ENCODE measurements at regions not wholly inside any gene's neighbourhood (a gene's known extent, or its start where the extent isn't known, plus 50 kb on each side); places are given as distances from the start of the nearest gene placed in this dataset.

GRCh38 chr11:69918938-69919650 is 99.9 kb upstream of the FGF3 start:
- peak; percentile 72 for DNase-seq

- DNase-seq, result no peak
These were observed 100.6 kb upstream of the FGF3 start for GRCh38 chr11:69919659-69920344.

- no peak for DNase-seq
These were observed 101.3 kb upstream of the FGF3 start for GRCh38 chr11:69920345-69921127.

- DNase-seq, result no peak
These were observed 102.2 kb upstream of the FGF3 start for GRCh38 chr11:69921128-69922014.

GRCh38 chr11:69922015-69922595 is 102.9 kb upstream of the FGF3 start:
- no peak for DNase-seq

GRCh38 chr11:69922596-69923111 is 103.4 kb upstream of the FGF3 start:
- DNase-seq, result no peak

- DNase-seq, result no peak
These were observed 104.0 kb upstream of the FGF3 start for GRCh38 chr11:69923196-69923595.

GRCh38 chr11:69923641-69924307 is 104.6 kb upstream of the FGF3 start:
- no peak for DNase-seq

GRCh38 chr11:69924308-69925161 is 105.3 kb upstream of the FGF3 start:
- DNase-seq, result no peak

GRCh38 chr11:69925366-69926196 is 106.4 kb upstream of the FGF3 start:
- DNase-seq, result no peak

- DNase-seq, result no peak
These were observed 107.3 kb upstream of the FGF3 start for GRCh38 chr11:69926376-69927050.

- DNase-seq, result no peak
These were observed 108.9 kb upstream of the FGF3 start for GRCh38 chr11:69928121-69928520.

- no peak for DNase-seq
These were observed 109.8 kb upstream of the FGF3 start for GRCh38 chr11:69928975-69929374.

- no peak for DNase-seq
These were observed 111.2 kb upstream of the FGF3 start for GRCh38 chr11:69930081-69931059.

- no peak for DNase-seq
These were observed 112.1 kb upstream of the FGF3 start for GRCh38 chr11:69931060-69931910.

GRCh38 chr11:69931994-69932910 is 113.0 kb upstream of the FGF3 start:
- DNase-seq, result no peak

Data from stimulated activated CD4-positive, alpha-beta T cell treated with anti-CD3 and anti-CD28 coated beads, Interleukin-12 subunit alpha, Interleukin-12 subunit beta, amount 100 ng/mL, for 4 hours (primary cell).